ENCODE measurements at regions not wholly inside any gene's neighbourhood (a gene's known extent, or its start where the extent isn't known, plus 50 kb on each side); places are given as distances from the start of the nearest gene placed in this dataset.

DNA sequence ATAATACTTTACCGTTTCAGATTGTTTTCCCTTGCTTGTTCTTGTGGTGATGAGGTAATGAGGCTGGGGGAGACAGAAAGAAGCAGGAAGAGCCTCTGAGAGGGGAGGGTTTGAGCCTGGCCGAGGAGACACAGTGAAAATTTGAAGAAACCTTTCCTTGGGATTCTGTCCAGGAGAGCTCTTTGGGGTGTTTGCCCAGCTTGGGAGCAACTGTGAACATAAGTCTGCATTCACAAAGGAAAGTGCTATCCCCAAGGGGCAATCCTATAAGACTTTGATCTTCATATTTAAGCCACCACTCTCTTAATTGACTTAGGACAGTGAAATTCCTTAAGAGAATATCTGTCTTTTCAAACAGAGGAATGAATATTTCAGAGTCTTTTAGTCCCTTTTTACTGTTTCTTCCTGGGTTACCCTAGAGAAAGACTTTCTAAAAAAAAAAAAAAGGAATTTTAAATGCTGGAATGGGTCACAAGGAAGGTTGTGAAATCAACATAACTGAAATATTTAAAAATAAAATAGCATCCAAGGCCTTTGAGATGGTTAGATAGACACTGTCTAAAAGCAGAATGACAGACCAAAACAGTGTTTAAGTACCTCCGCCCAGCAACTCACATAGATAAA, 52.5 kb upstream of the STAM2 start:
- Mint-ChIP-seq H3K4me1 (no peaks in the 10 kb centered on the region), H3K27me3 (peaks cover 9% of the 10 kb centered on the region), H3K9me3 (ENCODE audit: low read depth) (no peaks in the 10 kb centered on the region), H3K36me3 (ENCODE audit: low read depth) (no peaks in the 10 kb centered on the region), H3K4me3 (no peak overlapping the region), H3K27ac (no peak overlapping the region)
- ChIA-PET POLR2A (interaction anchor here (0.7 kb wide), 1 partner anchor 240 kb away, joined by 3 read pairs; no protein-coding TSS in a partner anchor), CTCF (no interaction called here)
- no peak for ATAC-seq
- DNase-seq = no peak
- intact Hi-C loops (cut with DNase I, micrococcal nuclease) = no loop called here

DNA sequence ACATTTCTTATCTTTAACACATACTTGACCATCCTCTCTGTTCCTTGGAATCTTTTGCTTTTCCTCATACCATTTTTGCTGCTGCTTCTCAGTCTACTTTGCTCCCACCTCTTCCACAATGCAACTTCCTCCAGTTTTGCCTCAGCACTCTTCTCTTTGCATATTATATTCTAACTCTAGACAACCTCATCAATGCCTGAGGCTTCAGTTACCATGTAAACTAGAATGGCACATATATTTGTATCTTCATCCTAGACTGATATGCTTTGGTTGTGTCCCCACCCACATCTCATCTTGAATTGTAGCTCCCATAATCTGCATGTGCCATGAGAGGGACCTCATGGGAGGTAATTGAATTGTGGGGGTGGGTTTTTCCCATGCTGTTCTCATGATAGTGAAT, 55.9 kb upstream of the STAM2 start:
- Mint-ChIP-seq H3K27me3 (peaks cover 3% of the 10 kb centered on the region), H3K4me3 (no peak overlapping the region), H3K9me3 (ENCODE audit: low read depth) (no peaks in the 10 kb centered on the region), H3K4me1 (no peaks in the 10 kb centered on the region), H3K36me3 (ENCODE audit: low read depth) (no peaks in the 10 kb centered on the region), H3K27ac (no peak overlapping the region)
- no peak for ATAC-seq
- CTCF ChIA-PET = no interaction called here
- intact Hi-C loops (cut with DNase I, micrococcal nuclease) = no loop called here
- POLR2A ChIA-PET = no interaction called here
- no peak for DNase-seq

GRCh38 chr2:152234277-152234676, 58.7 kb upstream of the STAM2 start:
- H3K27me3 Mint-ChIP-seq = peaks cover 3% of the 10 kb centered on the region
- no peaks in the 10 kb centered on the region for H3K4me1 Mint-ChIP-seq
- ChIA-PET POLR2A (no interaction called here), CTCF (no interaction called here)
- no peaks in the 10 kb centered on the region for H3K9me3 Mint-ChIP-seq (ENCODE audit: low read depth)
- H3K27ac Mint-ChIP-seq = no peak overlapping the region
- intact Hi-C loops (cut with DNase I, micrococcal nuclease) = no loop called here
- no peak for DNase-seq
- ATAC-seq = no peak
- no peak overlapping the region for H3K4me3 Mint-ChIP-seq
- H3K36me3 Mint-ChIP-seq (ENCODE audit: low read depth) = no peaks in the 10 kb centered on the region

DNA sequence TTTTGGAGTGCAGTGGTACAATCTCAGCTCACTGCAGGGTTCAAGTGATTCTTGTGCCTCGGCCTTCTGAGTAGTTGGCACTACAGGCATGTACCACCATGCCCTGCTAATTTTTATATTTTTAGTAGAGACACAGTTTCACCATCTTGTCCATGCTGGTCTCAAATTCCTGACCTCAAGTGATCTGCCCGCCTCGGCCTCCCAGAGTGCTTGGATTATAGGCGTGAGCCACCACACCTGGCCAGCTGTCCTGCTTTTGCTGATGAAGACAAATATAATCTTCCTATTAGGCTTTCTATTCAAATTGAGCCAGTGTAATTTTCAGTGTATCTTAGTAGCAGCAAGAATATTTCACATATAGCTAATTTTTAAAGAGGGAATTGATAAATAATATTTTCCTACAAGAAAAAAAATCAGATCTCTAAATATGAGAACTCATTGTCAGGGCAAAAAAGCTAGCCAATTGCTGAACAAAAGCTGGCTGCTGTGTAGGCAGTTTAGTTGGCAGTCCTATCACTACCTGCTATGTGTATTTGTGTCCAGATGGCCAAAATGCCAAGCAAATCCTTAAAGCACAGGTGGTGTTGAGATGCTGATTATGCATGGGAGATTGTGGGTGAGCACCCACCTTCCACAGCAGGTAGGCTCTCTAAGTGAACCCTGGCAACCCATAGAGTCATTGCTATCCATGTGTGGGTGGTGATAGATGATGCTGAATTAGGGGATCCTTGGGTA, 60.8 kb upstream of the STAM2 start:
- Mint-ChIP-seq H3K27me3 (peaks cover 3% of the 10 kb centered on the region), H3K9me3 (ENCODE audit: low read depth) (peaks cover 5% of the 10 kb centered on the region), H3K36me3 (ENCODE audit: low read depth) (no peaks in the 10 kb centered on the region), H3K27ac (no peak overlapping the region), H3K4me3 (no peak overlapping the region), H3K4me1 (no peaks in the 10 kb centered on the region)
- POLR2A ChIA-PET = no interaction called here
- DNase-seq (no peak), ATAC-seq (no peak)
- intact Hi-C loops (cut with DNase I, micrococcal nuclease) = no loop called here
- CTCF ChIA-PET = no interaction called here

DNA sequence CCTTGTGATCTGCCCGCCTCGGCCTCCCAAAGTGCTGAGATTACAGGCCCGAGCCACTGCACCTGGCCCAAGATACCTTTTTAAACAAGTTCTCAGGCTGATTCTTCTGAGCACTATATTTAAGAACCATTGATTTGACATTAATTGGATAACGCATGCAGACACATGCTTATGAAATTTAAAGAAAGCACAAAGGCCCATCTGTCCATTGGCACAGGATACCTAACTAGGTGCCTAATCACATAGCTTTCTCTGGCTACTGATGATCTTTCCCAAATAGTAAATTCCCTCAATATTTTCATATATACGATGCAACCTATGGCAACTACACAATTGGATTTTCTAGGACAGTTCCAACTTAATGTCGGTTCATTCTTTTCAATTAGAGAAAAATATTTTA, 62.5 kb upstream of the STAM2 start:
- H3K4me1 Mint-ChIP-seq = no peaks in the 10 kb centered on the region
- ATAC-seq (no peak), DNase-seq (no peak)
- peaks cover 2% of the 10 kb centered on the region for H3K27me3 Mint-ChIP-seq
- no peak overlapping the region for H3K27ac Mint-ChIP-seq
- peaks cover 5% of the 10 kb centered on the region for H3K9me3 Mint-ChIP-seq (ENCODE audit: low read depth)
- intact Hi-C loops (cut with DNase I, micrococcal nuclease) = no loop called here
- ChIA-PET CTCF (no interaction called here), POLR2A (no interaction called here)
- no peaks in the 10 kb centered on the region for H3K36me3 Mint-ChIP-seq (ENCODE audit: low read depth)
- H3K4me3 Mint-ChIP-seq = no peak overlapping the region

DNA sequence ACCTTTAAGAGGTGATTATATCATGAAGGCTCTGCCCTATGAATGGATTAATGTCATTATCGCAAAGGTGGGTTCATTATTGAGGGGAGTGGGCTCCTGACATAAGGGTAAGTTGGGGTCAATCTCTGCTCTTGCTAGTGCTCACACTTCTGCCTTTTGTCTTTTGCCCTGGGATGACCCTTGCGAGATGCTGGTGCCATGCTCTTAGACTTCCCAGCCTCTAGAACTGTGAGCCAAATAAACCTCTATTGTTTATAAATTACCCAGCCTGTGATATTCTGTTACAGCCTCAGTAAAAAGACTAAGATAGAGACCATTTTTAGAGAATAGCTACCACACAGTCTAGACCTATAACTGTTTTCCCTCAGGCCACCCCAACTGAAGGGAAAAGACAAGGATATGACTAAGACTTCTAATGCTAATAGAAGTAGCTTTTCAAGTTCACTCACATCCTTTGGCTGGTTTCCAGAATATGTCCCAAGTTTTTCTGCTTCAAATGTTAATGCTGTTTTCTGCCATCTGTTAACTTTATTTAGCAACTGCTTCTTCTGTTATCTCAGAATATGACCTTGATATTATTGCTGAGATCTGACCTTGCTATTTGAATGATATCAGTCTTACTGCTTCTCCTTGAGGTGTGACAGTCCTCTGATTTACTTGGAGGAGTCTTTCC, 65.1 kb upstream of the STAM2 start:
- Mint-ChIP-seq H3K4me1 (no peaks in the 10 kb centered on the region), H3K9me3 (ENCODE audit: low read depth) (peaks cover 5% of the 10 kb centered on the region), H3K27me3 (peaks cover 4% of the 10 kb centered on the region), H3K27ac (no peak overlapping the region), H3K4me3 (no peak overlapping the region), H3K36me3 (ENCODE audit: low read depth) (no peaks in the 10 kb centered on the region)
- DNase-seq (no peak), ATAC-seq (no peak)
- ChIA-PET CTCF (no interaction called here), POLR2A (no interaction called here)
- intact Hi-C loops (cut with DNase I, micrococcal nuclease) = no loop called here

GRCh38 chr2:152241948-152242729, 66.6 kb upstream of the STAM2 start:
- Mint-ChIP-seq H3K36me3 (ENCODE audit: low read depth) (no peaks in the 10 kb centered on the region), H3K27me3 (peaks cover 6% of the 10 kb centered on the region), H3K4me3 (no peak overlapping the region), H3K27ac (no peak overlapping the region), H3K9me3 (ENCODE audit: low read depth) (peaks cover 5% of the 10 kb centered on the region), H3K4me1 (no peaks in the 10 kb centered on the region)
- intact Hi-C loops (cut with DNase I, micrococcal nuclease) = no loop called here
- ChIA-PET CTCF (interaction anchor here (0.6 to 0.7 kb wide), 2 partner anchors 67 to 194 kb away, joined by 3 read pairs; no protein-coding TSS in a partner anchor), POLR2A (no interaction called here)
- ATAC-seq (no peak), DNase-seq (no peak)

DNA sequence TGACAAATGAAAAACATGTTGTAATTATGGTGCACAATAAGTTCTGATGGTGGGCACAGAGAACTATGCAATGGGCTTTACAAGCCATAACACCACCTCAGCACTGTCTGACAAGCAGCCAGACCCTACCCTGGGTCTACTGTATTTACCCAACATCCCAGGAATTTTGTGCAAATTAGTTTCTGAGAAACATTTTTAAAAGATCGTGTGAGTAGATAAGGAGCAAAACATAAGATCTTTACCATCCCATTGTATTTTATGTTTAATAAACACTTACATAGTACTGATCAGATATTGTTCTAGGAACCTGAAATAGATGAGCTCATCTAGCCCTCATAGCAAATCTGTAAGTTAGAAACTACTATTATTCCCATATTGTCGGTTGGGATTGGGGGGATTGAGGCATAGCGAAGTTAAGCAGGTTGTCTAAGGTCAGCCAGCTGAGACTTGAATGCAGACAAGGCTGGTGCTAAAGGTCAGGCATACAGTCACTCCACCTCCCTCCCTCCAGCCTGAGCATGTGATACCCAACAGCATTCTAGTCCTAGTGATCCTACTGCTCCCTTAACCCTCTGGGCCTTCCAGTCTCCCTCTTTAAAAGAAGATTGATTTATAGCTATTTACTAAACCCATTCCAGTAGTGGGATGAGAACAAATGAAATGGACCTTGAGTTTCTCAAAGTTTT, 67.4 kb upstream of the STAM2 start:
- peaks cover 6% of the 10 kb centered on the region for H3K27me3 Mint-ChIP-seq
- intact Hi-C loops (cut with DNase I, micrococcal nuclease) = no loop called here
- peaks cover 5% of the 10 kb centered on the region for H3K9me3 Mint-ChIP-seq (ENCODE audit: low read depth)
- no peak overlapping the region for H3K4me3 Mint-ChIP-seq
- no peaks in the 10 kb centered on the region for H3K36me3 Mint-ChIP-seq (ENCODE audit: low read depth)
- ChIA-PET CTCF (interaction anchor here (0.6 to 0.7 kb wide), 2 partner anchors 68 to 195 kb away, joined by 3 read pairs; no protein-coding TSS in a partner anchor), POLR2A (no interaction called here)
- H3K27ac Mint-ChIP-seq = no peak overlapping the region
- H3K4me1 Mint-ChIP-seq = no peaks in the 10 kb centered on the region
- DNase-seq = no peak
- no peak for ATAC-seq

- Mint-ChIP-seq H3K27ac (no peak overlapping the region), H3K36me3 (ENCODE audit: low read depth) (no peaks in the 10 kb centered on the region)
Observed at GRCh38 chr2:152243761-152244640, 68.4 kb upstream of the STAM2 start.

DNA sequence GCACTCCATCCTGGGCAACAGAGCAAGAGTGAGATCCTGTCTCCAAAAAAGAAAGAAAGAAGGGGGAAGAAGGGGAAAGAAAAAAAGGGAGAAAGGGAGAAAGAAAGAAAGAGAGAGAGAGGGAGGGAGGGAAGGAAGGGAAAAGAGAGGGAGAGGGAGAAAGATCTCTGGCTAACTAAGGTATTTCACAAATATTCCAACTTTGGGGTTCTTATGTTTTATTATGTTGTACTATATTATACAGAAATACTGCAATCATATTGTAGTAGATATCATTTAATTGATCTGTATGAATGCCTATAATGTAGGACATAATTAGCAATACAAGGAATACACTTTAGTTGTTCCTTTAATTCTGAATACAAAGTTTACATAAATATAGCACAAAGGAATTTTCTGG, 70.1 kb upstream of the STAM2 start:
- H3K9me3 Mint-ChIP-seq (ENCODE audit: low read depth) = peaks cover under 1% of the 10 kb centered on the region
- intact Hi-C loops (cut with DNase I, micrococcal nuclease) = no loop called here
- peaks cover 13% of the 10 kb centered on the region for H3K27me3 Mint-ChIP-seq
- no peak for ATAC-seq
- H3K27ac Mint-ChIP-seq = no peak overlapping the region
- DNase-seq = no peak
- no peaks in the 10 kb centered on the region for H3K4me1 Mint-ChIP-seq
- no peak overlapping the region for H3K4me3 Mint-ChIP-seq
- H3K36me3 Mint-ChIP-seq (ENCODE audit: low read depth) = no peaks in the 10 kb centered on the region
- CTCF ChIA-PET = interaction anchor here (0.6 kb wide), 1 partner anchor 801 kb away, joined by 3 read pairs; no protein-coding TSS in a partner anchor
- POLR2A ChIA-PET = interaction anchor here (0.5 kb wide), 1 partner anchor 788 kb away, joined by 3 read pairs; no protein-coding TSS in a partner anchor

More at GRCh38 chr2:152243761-152244640, 68.4 kb upstream of the STAM2 start:
- POLR2A ChIA-PET = no interaction called here
- no peaks in the 10 kb centered on the region for H3K4me1 Mint-ChIP-seq
- intact Hi-C loops (cut with DNase I, micrococcal nuclease) = no loop called here
- CTCF ChIA-PET = no interaction called here
- peaks cover 10% of the 10 kb centered on the region for H3K27me3 Mint-ChIP-seq
- peaks cover 5% of the 10 kb centered on the region for H3K9me3 Mint-ChIP-seq (ENCODE audit: low read depth)
- ATAC-seq = no peak
- no peak overlapping the region for H3K4me3 Mint-ChIP-seq
- no peak for DNase-seq
